Endothelial cell of umbilical vein (primary cell): ENCODE measurements at regions not wholly inside any gene's neighbourhood (a gene's known extent, or its start where the extent isn't known, plus 50 kb on each side); places are given as distances from the start of the nearest gene placed in this dataset.

Experiments used
- BruUV-seq: library from RNA; stranded (reverse); fragments of 400-500 nt; replicated peaks from 2 replicates; lab custom pipeline; 2021; lab: Mats Ljungman, UMichigan
- CTCF ChIA-PET: fragments of 300-600, 350-600 bp; sonication (Branson Sonifier 250); formaldehyde crosslinking; loops from one replicate; lab custom pipeline; 2021; ENCODE audit warnings: antibody characterized with exemption, inconsistent platforms; lab: Charles Lee
- POLR2A ChIA-PET: fragments of 300-600, 350-600 bp; sonication (Branson Sonifier 250); formaldehyde crosslinking; loops from one replicate; lab custom pipeline; 2021; ENCODE audit warnings: antibody characterized with exemption, inconsistent platforms; lab: Charles Lee
- DNase-seq: peaks from one replicate; pipeline ENCODE4 v3.0.0-alpha.2; 2011; ENCODE audit warnings: low read depth, low spot score
- FAIRE-seq: peaks from 2 replicates; lab custom pipeline; 2011; peaks lifted over from hg19 to GRCh38; lab: Jason Lieb, UNC
- H2AFZ ChIP-seq: 2 replicates; pipeline ENCODE4 v1.6.0; 2012; ENCODE audit warnings: low read depth, low read length, control low read depth, inconsistent platforms
- H3K27ac ChIP-seq: 2 replicates; pipeline ENCODE4 v1.5.1; 2011; ENCODE audit warnings: low read depth, mild to moderate bottlenecking, control low read depth, low read length, moderate library complexity; ENCODE audit not compliant: insufficient read depth
- H3K27me3 ChIP-seq, 2 experiments: 2 replicates each; pipeline versions ENCODE4 v1.6.0 to v1.6.1; 2011; ENCODE audit warnings: low read length in 2 of 2, mixed read lengths in 1 of 2; ENCODE audit not compliant: control insufficient read depth in 2 of 2, insufficient read depth in 2 of 2
- H3K36me3 ChIP-seq, 2 experiments: 2 replicates in 1 of 2; 3 replicates in 1 of 2; pipeline ENCODE4 v1.5.1; 2011; ENCODE audit warnings: low read length in 2 of 2, mild to moderate bottlenecking in 1 of 2, moderate library complexity in 1 of 2; ENCODE audit not compliant: control insufficient read depth in 2 of 2, insufficient read depth in 2 of 2; ENCODE audit errors: extremely low read depth in 1 of 2
- H3K4me1 ChIP-seq: 3 replicates; pipeline ENCODE4 v1.5.1; 2011; ENCODE audit warnings: mild to moderate bottlenecking, low read length; ENCODE audit not compliant: control insufficient read depth, insufficient read depth; ENCODE audit errors: extremely low read depth
- H3K4me2 ChIP-seq: 2 replicates; pipeline ENCODE4 v1.6.1; 2011; ENCODE audit warnings: low read length, control low read depth, mixed read lengths; ENCODE audit not compliant: insufficient read depth
- H3K4me3 ChIP-seq, 3 experiments: fragments of 200-600 bp in 1 of 3; sonication (generic), shearing (Covaris generic) in 1 of 3; replicated peaks in 1 of 3; 2 replicates each; pipeline ENCODE4 v1.5.1; 2011 to 2016; ENCODE audit warnings: control low read depth in 3 of 3, low read length in 3 of 3, mild to moderate bottlenecking in 2 of 3, inconsistent platforms in 1 of 3, low read depth in 1 of 3, moderate library complexity in 1 of 3; ENCODE audit not compliant: insufficient read depth in 1 of 3
- H3K79me2 ChIP-seq: 2 replicates; pipeline ENCODE4 v1.6.0; 2012; ENCODE audit warnings: low read length, inconsistent platforms; ENCODE audit not compliant: control insufficient read depth, insufficient read depth
- H3K9ac ChIP-seq: replicated peaks from 2 replicates; pipeline ENCODE3; 2011; ENCODE audit warnings: low read length, control low read depth; ENCODE audit not compliant: insufficient read depth; ENCODE audit errors: extremely low read depth
- H3K9me1 ChIP-seq: replicated peaks from 3 replicates; pipeline ENCODE4 v1.6.0; 2011; ENCODE audit warnings: mild to moderate bottlenecking, low read length; ENCODE audit not compliant: control insufficient read depth, insufficient read depth; ENCODE audit errors: extremely low read depth
- H3K9me3 ChIP-seq: replicated peaks from 2 replicates; pipeline ENCODE4 v1.5.1; 2012; ENCODE audit warnings: low read length, inconsistent platforms; ENCODE audit not compliant: control insufficient read depth, insufficient read depth
- H4K20me1 ChIP-seq: replicated peaks from 2 replicates; pipeline ENCODE3; 2011; ENCODE audit warnings: mild to moderate bottlenecking, low read length; ENCODE audit not compliant: control insufficient read depth, insufficient read depth; ENCODE audit errors: extremely low read depth
- EZH2 ChIP-seq: IDR thresholded peaks from 2 replicates; pipeline ENCODE4 v1.6.1; 2012; ENCODE audit warnings: borderline replicate concordance, low read depth, mild to moderate bottlenecking, moderate library complexity, low read length, inconsistent platforms; ENCODE audit not compliant: severe bottlenecking
- FOS ChIP-seq: IDR thresholded peaks from 2 replicates; pipeline ENCODE4 v1.6.1; 2011; ENCODE audit warnings: mild to moderate bottlenecking, low read length, moderate library complexity, borderline replicate concordance; ENCODE audit not compliant: insufficient read depth
- GATA2 ChIP-seq: IDR thresholded peaks from 2 replicates; pipeline ENCODE4 v1.7.0; 2011; ENCODE audit warnings: low read depth, mild to moderate bottlenecking, moderate library complexity, mixed read lengths, low read length; ENCODE audit not compliant: insufficient read length, insufficient read depth
- JUN ChIP-seq: IDR thresholded peaks from 2 replicates; pipeline ENCODE4 v1.6.1; 2011; ENCODE audit warnings: borderline replicate concordance, low read depth; ENCODE audit not compliant: insufficient read length, insufficient read depth
- MYC ChIP-seq: IDR thresholded peaks from one replicate; pipeline ENCODE4 v1.6.1; 2011; ENCODE audit warnings: mild to moderate bottlenecking, low read depth, low read length
- POLR2A ChIP-seq: IDR thresholded peaks from 2 replicates; pipeline ENCODE4 v1.6.1; 2012; ENCODE audit warnings: low read depth, mild to moderate bottlenecking, control low read depth, low read length
- POLR2AphosphoS5 ChIP-seq: IDR thresholded peaks from 2 replicates; pipeline ENCODE4 v1.6.1; 2012; ENCODE audit warnings: low read depth, mild to moderate bottlenecking, control low read depth, low read length, moderate library complexity; ENCODE audit not compliant: insufficient read depth
- dilution Hi-C: fragments of 300-500 bp; cut with MboI; formaldehyde crosslinking; loops from one replicate; pipeline ENCODE4 v1.15.0; 2019; ENCODE audit warnings: low sequenced_read_pairs; ENCODE audit not compliant: extremely low pct_ligation_motif_present
- intact Hi-C: fragments of 100-400 bp; cut with micrococcal nuclease; formaldehyde crosslinking; loops from one replicate; pipeline ENCODE4 v1.10.0; 2022
- TF ChIP-seq, protein P1 (sequence below): IDR thresholded peaks from 2 replicates; pipeline ENCODE4 v1.6.1; 2011; ENCODE audit not compliant: insufficient read depth, insufficient read length
- TF ChIP-seq, protein P2 (sequence below), 2 donors: IDR thresholded peaks; 1 replicate in 1 of 2; 2 replicates in 1 of 2; pipeline ENCODE4 v1.5.1; 2011; ENCODE audit warnings: low read length in 2 of 2, mild to moderate bottlenecking in 2 of 2, moderate library complexity in 2 of 2, control low read depth in 1 of 2, inconsistent platforms in 1 of 2, low read depth in 1 of 2; ENCODE audit not compliant: insufficient read depth in 1 of 2; ENCODE audit errors: extremely low read depth in 1 of 2

DNA sequence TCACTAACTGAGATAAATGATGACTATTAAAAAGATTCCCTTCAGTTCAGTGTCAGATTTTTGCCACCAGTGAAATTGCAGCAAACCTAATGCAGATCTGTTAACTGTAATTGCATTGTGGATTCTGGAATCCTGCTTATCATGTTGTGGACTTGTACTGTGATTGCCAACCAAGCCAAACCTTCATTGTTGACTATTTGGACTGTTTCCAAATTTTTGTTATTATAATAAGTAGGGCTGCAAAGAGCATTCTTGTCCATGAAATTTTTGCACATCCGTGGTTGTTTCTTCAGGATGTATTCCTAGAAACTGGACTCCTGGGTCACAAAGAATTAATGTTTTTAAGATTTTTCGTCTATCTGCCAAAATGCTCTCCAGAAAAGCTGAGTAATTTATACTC lies 281.6 kb upstream of the ZMIZ1 start:
- DNase-seq (peak; percentile 69), FAIRE-seq (no peak)
- H3K9ac ChIP-seq, result no peak overlapping the region
- H3K27ac ChIP-seq, result no peak overlapping the region
- H3K79me2 ChIP-seq, result no peaks in the 10 kb centered on the region
- H3K4me3 ChIP-seq, result no peak overlapping the region
- H3K36me3 ChIP-seq, result no peaks in the 10 kb centered on the region
- intact Hi-C loops, result no loop called here
- H3K4me2 ChIP-seq, result no peak overlapping the region
- CTCF ChIA-PET, result interaction anchor here (0.9 to 1.9 kb wide), 3 partner anchors 12 to 130 kb away, joined by 3 to 4 read pairs (median 3); no protein-coding TSS in a partner anchor
- no peaks in the 10 kb centered on the region for H3K9me1 ChIP-seq
- POLR2A ChIA-PET, result no interaction called here
- H2AFZ ChIP-seq, result no peak overlapping the region
- TF ChIP-seq, protein P1, sequence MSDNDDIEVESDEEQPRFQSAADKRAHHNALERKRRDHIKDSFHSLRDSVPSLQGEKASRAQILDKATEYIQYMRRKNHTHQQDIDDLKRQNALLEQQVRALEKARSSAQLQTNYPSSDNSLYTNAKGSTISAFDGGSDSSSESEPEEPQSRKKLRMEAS, result no peak
- no peak for TF ChIP-seq EZH2
- H4K20me1 ChIP-seq, result no peaks in the 10 kb centered on the region
- dilution Hi-C loops, result no loop called here
- no peaks in the 10 kb centered on the region for H3K9me3 ChIP-seq
- H3K27me3 ChIP-seq, result peaks cover 12 to 15% of the 10 kb centered on the region in 2 experiments
- BruUV-seq, result no TSS peak
- no peaks in the 10 kb centered on the region for H3K4me1 ChIP-seq

DNA sequence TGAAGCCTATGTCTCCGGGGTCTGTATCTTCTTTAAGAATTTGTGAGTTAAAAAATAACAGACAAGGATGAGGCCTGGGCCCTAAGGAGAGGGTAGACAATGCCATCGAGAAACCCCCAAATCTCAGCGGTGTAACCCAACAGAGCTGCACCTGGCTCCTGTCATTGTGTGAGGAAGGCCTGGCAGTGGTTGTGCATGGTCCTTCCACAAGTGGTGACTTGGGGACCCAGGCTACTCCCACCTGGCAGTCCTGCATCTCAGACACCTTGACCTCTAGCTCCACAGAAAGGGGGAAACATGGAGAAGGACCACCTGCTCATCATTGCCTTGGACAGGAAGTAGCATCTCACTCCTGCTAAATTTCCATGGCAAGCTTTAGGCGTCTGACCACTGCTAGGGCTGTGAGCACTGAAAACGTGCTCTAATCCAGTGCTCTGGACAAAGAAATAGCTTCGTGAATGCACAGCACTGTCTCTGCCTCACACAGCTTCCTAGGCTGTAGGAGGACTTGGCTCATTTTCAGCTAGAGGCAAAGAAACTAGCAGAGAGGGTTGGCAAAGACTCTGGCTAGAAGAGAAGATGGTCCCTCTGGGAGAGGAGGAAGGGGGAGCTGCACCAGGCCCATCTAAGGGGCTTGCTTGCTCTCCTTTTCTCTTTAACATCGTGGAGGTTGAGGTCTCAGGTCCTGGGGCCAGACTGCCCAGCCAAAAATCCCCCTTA lies 273.9 kb upstream of the ZMIZ1 start:
- Histone ChIP-seq H3K27me3 (peaks cover 2 to 3% of the 10 kb centered on the region in 2 experiments), H3K9me3 (no peaks in the 10 kb centered on the region), H3K4me3 (no peak overlapping the region), H3K36me3 (no peaks in the 10 kb centered on the region), H4K20me1 (no peaks in the 10 kb centered on the region), H3K4me2 (no peak overlapping the region), H3K9me1 (no peaks in the 10 kb centered on the region), H3K4me1 (no peaks in the 10 kb centered on the region), H3K79me2 (no peaks in the 10 kb centered on the region), H3K9ac (no peak overlapping the region), H3K27ac (no peak overlapping the region), H2AFZ (no peak overlapping the region)
- no peak for FAIRE-seq
- no peak for DNase-seq
- dilution Hi-C loops, result no loop called here
- POLR2A ChIA-PET, result no interaction called here
- TF ChIP-seq EZH2 (no peak), FOS (no peak), MYC (no peak), GATA2 (no peak), POLR2AphosphoS5 (no peak), JUN (no peak), POLR2A (no peak)
- TF ChIP-seq, protein P2, sequence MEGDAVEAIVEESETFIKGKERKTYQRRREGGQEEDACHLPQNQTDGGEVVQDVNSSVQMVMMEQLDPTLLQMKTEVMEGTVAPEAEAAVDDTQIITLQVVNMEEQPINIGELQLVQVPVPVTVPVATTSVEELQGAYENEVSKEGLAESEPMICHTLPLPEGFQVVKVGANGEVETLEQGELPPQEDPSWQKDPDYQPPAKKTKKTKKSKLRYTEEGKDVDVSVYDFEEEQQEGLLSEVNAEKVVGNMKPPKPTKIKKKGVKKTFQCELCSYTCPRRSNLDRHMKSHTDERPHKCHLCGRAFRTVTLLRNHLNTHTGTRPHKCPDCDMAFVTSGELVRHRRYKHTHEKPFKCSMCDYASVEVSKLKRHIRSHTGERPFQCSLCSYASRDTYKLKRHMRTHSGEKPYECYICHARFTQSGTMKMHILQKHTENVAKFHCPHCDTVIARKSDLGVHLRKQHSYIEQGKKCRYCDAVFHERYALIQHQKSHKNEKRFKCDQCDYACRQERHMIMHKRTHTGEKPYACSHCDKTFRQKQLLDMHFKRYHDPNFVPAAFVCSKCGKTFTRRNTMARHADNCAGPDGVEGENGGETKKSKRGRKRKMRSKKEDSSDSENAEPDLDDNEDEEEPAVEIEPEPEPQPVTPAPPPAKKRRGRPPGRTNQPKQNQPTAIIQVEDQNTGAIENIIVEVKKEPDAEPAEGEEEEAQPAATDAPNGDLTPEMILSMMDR (IDR thresholded peaks at IDR 0.05; ENCODE audit: extremely low read depth in 1 of 2, insufficient read depth in 1 of 2, low read depth in 1 of 2, low read length in 2 of 2), result no peak
- TF ChIP-seq, protein P1, result no peak
- BruUV-seq, result no TSS peak
- CTCF ChIA-PET, result interaction anchor here (1.4 to 2.0 kb wide), 2 partner anchors 9 to 12 kb away, joined by 4 read pairs; no protein-coding TSS in a partner anchor
- intact Hi-C loops, result no loop called here
